ENCODE measurements at regions not wholly inside any gene's neighbourhood (a gene's known extent, or its start where the extent isn't known, plus 50 kb on each side); places are given as distances from the start of the nearest gene placed in this dataset.

DNA sequence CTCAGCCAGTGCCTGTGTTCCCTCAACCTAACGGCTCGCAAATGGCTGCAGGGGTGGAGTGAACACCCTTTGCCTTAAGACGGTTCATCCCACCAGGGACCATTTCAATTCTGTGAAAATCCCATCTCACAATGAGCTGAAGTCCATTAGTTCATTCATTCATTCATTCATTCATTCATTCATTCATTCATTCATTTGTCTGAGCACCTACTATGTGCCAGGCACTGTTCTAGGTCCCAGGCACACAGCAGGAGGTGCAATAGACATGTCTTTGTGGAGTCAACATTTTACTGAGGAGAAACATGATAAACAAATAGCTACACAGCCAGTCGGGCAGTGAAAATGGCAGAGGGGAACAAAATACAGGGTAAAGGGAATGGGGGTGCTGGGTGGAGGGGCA lies 618.8 kb downstream of the MATN1 start:
- Histone ChIP-seq H3K9me3 (no peaks in the 10 kb centered on the region), H3K36me3 (no peaks in the 10 kb centered on the region), H3K27me3 (peaks cover 18% of the 10 kb centered on the region), H3K4me1 (ENCODE audit: control insufficient read depth in 1 of 2, insufficient read depth in 1 of 2, low read depth in 1 of 2, low read length in 1 of 2) (no peaks in the 10 kb centered on the region), H3K4me3 (ENCODE audit: low read depth in 1 of 2, low read length in 1 of 2) (no peak overlapping the region), H3K27ac (no peak overlapping the region)
- TF ChIP-seq, protein P1, sequence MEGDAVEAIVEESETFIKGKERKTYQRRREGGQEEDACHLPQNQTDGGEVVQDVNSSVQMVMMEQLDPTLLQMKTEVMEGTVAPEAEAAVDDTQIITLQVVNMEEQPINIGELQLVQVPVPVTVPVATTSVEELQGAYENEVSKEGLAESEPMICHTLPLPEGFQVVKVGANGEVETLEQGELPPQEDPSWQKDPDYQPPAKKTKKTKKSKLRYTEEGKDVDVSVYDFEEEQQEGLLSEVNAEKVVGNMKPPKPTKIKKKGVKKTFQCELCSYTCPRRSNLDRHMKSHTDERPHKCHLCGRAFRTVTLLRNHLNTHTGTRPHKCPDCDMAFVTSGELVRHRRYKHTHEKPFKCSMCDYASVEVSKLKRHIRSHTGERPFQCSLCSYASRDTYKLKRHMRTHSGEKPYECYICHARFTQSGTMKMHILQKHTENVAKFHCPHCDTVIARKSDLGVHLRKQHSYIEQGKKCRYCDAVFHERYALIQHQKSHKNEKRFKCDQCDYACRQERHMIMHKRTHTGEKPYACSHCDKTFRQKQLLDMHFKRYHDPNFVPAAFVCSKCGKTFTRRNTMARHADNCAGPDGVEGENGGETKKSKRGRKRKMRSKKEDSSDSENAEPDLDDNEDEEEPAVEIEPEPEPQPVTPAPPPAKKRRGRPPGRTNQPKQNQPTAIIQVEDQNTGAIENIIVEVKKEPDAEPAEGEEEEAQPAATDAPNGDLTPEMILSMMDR (IDR thresholded peaks at IDR 0.05), result no peak

DNA sequence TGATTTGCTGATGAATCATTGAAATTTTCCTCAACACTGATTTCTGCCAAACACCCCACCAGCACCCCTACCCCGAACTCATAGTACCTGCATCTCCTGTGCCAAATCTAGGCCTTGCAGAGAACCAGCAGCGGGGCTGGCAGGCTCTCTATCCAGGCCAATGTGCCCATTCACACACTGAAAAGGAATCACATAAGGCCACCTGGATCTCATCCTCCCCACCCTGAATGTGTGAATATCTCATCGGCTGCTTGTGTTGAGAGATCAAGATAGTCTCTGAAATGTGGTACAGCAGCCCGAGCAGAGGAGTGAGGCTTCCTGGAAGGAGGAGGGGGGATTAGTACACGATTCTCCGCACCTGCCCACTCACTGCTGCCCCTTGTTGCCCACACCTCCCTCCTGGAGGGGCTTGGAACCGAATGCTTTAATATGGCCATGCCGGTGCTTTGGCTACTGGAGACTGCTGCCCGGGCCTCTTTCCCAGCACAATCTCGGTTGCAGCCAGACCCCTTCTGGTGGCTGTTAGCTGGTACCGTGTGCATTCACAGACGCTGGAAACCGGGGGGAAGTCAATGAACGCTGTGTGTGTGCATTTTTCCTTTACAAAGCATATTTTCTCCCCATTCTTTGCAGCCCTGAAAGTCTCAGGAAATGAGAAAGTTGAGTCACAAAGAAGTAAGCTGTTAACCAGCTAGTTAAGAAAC lies 619.5 kb downstream of the MATN1 start:
- Histone ChIP-seq H3K9me3 (no peaks in the 10 kb centered on the region), H3K4me3 (ENCODE audit: low read depth in 1 of 2, low read length in 1 of 2) (no peak overlapping the region), H3K36me3 (no peaks in the 10 kb centered on the region), H3K4me1 (ENCODE audit: control insufficient read depth in 1 of 2, insufficient read depth in 1 of 2, low read depth in 1 of 2, low read length in 1 of 2) (no peaks in the 10 kb centered on the region), H3K27me3 (peaks cover 12% of the 10 kb centered on the region), H3K27ac (no peak overlapping the region)
- TF ChIP-seq, protein P1 (IDR thresholded peaks at IDR 0.05), result no peak

DNA sequence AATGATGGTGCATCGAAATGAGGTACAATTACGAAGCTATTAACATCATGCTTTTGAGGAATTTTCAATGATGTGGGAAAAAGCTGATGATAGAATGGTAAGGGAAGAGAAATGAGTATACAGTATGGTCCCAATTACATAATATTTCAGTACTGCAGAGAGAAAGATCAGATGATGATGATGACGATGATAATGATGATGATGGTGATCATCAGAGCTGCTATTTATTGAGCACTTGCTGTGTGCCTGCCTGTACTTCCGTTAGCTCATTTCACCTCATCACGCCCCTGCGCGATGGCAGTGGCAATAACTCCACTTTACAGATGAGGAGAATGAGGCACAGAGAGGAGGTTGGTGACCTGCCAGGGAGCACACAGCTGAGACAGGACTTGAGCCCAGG lies 620.8 kb downstream of the MATN1 start:
- H3K4me3 ChIP-seq (ENCODE audit: low read depth in 1 of 2, low read length in 1 of 2), result no peak overlapping the region
- no peaks in the 10 kb centered on the region for H3K9me3 ChIP-seq
- TF ChIP-seq, protein P1 (IDR thresholded peaks at IDR 0.05), result no peak
- peaks cover 4% of the 10 kb centered on the region for H3K27me3 ChIP-seq
- no peak overlapping the region for H3K27ac ChIP-seq
- H3K36me3 ChIP-seq, result no peaks in the 10 kb centered on the region
- no peaks in the 10 kb centered on the region for H3K4me1 ChIP-seq (ENCODE audit: control insufficient read depth in 1 of 2, insufficient read depth in 1 of 2, low read depth in 1 of 2, low read length in 1 of 2)

DNA sequence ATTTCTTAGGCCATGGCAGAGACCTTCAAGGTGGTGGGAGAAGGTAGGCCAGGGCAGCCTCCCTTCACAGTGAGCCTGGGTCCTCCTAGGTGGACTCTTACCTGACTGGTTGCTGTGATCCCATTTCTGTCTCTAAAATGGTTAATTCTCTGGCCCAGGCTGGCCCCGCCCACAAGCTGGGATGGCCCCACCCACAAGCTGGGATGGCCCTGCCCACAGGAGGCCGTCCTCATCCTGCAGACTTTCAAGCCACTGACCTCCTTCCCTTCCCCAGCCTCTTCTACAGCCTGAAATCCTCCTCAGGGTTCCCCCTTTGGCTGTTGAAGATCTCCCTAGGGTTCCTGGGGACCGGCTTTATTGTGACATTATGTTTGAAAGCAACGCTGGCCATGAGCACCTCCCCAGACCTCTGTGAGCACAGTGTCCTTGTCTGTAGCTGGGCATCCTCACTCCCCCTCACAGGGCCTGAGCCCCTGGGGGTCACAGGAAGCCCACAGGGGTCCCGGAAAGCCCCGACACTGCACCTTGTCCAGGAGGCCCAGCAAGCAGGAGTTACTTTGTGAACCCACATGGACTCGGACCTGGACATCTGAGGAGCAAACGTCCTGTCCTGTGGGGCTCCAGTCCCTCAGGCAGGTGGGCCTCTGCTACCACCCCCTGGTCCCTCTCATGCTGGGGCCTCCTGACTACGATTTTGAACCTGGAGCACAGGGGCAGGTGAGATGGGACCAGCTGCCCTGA lies 621.7 kb downstream of the MATN1 start:
- H3K27me3 ChIP-seq, result peaks cover 4% of the 10 kb centered on the region
- H3K4me1 ChIP-seq (ENCODE audit: control insufficient read depth in 1 of 2, insufficient read depth in 1 of 2, low read depth in 1 of 2, low read length in 1 of 2), result no peaks in the 10 kb centered on the region
- H3K9me3 ChIP-seq, result no peaks in the 10 kb centered on the region
- no peaks in the 10 kb centered on the region for H3K36me3 ChIP-seq
- TF ChIP-seq, protein P1 (IDR thresholded peaks at IDR 0.05), result no peak
- H3K4me3 ChIP-seq (ENCODE audit: low read depth in 1 of 2, low read length in 1 of 2), result no peak overlapping the region
- no peak overlapping the region for H3K27ac ChIP-seq

DNA sequence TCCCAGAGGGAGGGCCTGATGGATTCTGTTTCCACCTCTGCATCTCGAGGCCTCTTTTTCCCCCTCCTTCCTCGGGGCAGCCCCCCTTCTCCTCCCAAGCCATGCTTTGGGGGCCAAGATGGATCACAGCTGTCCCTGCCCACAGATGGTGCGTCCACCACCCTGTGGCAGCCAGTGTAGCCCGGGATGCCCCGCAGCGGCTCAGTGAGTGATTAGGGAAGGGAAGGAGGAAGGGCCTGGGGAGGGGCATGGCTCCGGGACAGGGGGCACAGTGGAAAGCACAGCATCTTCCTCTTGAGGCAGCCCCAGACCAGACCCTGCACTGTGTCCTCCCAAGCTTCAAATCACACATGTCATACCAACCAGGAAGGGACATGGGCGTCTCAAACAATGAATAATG lies 622.4 kb downstream of the MATN1 start:
- Histone ChIP-seq H3K27me3 (peaks cover 4% of the 10 kb centered on the region), H3K36me3 (no peaks in the 10 kb centered on the region), H3K27ac (no peak overlapping the region), H3K4me3 (ENCODE audit: low read depth in 1 of 2, low read length in 1 of 2) (no peak overlapping the region), H3K4me1 (ENCODE audit: control insufficient read depth in 1 of 2, insufficient read depth in 1 of 2, low read depth in 1 of 2, low read length in 1 of 2) (no peaks in the 10 kb centered on the region), H3K9me3 (no peaks in the 10 kb centered on the region)
- TF ChIP-seq, protein P1 (IDR thresholded peaks at IDR 0.05), result no peak
